ENCODE measurements at regions not wholly inside any gene's neighbourhood (a gene's known extent, or its start where the extent isn't known, plus 50 kb on each side); places are given as distances from the start of the nearest gene placed in this dataset.

DNA sequence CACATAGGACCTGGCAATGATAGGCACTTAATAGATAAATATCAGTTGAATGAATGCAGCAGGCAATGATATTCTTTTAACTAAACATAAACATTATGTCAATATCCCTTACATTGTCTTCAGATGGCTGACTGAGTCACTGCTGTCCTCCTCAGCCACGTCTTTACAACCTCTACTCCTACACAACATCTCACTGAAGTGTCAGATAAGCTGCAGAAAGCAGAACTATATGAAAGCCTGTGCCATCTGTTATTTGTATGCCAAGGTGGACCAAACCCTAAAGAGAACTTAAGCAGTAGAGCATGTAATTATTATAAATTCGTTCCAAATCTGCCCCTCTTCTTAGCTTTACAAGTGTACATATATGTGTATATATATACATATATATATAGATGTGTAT, 271.2 kb downstream of the RASEF start:
- H3K9ac ChIP-seq (ENCODE audit: low read depth in 2 of 2, low read length in 2 of 2) = no peak overlapping the region
- no peak overlapping the region for H3K4me3 ChIP-seq
- no peaks in the 10 kb centered on the region for H3K27me3 ChIP-seq
- H3K36me3 ChIP-seq = no peaks in the 10 kb centered on the region
- H3K4me1 ChIP-seq = no peaks in the 10 kb centered on the region
- no peak overlapping the region for H3K27ac ChIP-seq
- DNase-seq = no peak
- H3K9me3 ChIP-seq = no peaks in the 10 kb centered on the region
- intact Hi-C loops (cut with DNase I) = no loop called here
- TF ChIP-seq, protein P1, sequence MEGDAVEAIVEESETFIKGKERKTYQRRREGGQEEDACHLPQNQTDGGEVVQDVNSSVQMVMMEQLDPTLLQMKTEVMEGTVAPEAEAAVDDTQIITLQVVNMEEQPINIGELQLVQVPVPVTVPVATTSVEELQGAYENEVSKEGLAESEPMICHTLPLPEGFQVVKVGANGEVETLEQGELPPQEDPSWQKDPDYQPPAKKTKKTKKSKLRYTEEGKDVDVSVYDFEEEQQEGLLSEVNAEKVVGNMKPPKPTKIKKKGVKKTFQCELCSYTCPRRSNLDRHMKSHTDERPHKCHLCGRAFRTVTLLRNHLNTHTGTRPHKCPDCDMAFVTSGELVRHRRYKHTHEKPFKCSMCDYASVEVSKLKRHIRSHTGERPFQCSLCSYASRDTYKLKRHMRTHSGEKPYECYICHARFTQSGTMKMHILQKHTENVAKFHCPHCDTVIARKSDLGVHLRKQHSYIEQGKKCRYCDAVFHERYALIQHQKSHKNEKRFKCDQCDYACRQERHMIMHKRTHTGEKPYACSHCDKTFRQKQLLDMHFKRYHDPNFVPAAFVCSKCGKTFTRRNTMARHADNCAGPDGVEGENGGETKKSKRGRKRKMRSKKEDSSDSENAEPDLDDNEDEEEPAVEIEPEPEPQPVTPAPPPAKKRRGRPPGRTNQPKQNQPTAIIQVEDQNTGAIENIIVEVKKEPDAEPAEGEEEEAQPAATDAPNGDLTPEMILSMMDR (IDR thresholded peaks at IDR 0.05) = no peak

DNA sequence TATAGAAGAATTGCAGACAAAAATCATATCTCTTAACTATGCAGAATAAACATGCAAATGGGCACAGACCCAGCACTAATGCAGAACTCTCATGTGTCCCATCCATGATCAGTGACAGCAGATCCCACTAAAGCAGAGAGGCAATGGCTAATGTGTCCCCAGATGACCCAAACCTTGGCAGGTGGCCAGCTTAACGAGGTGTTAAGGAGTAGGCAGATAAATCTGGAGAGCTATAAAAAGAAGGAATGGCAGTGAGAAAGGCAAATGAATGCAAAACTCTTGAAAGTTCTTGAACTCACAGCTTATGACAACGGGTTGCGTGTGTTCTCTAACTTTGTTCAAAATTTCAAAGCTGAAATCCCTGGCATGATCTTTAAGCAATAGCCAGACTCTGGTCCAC, 265.4 kb downstream of the RASEF start:
- intact Hi-C loops (cut with DNase I) = no loop called here
- H3K36me3 ChIP-seq = no peaks in the 10 kb centered on the region
- peak; percentile 44 for DNase-seq
- TF ChIP-seq, protein P1 (IDR thresholded peaks at IDR 0.05) = no peak
- H3K27ac ChIP-seq = no peak overlapping the region
- no peak overlapping the region for H3K4me3 ChIP-seq
- H3K9me3 ChIP-seq = no peaks in the 10 kb centered on the region
- H3K27me3 ChIP-seq = no peaks in the 10 kb centered on the region
- H3K9ac ChIP-seq (ENCODE audit: low read depth in 2 of 2, low read length in 2 of 2) = no peak overlapping the region
- H3K4me1 ChIP-seq = no peaks in the 10 kb centered on the region

DNA sequence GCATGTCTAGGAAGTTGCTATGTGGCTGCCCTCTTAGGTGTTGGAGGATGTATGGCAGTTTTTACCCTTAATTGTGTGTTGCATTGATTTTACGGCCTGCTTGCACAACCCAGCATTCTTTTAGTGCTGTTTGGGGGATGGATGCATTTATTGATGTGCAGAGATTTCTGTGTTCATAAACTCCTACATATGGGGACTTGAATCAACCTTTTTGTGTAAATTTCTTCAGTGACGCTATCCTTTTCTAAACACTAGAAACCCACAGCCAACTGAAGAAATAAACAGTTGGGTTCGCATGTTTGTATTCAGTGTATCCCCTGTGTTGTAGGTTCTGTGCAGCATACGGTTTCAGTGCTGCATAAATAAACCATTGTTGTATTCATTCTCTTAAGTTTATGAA, 263.7 kb downstream of the RASEF start:
- no peak for DNase-seq
- Histone ChIP-seq H3K27me3 (no peaks in the 10 kb centered on the region), H3K27ac (no peak overlapping the region), H3K4me3 (no peak overlapping the region), H3K4me1 (no peaks in the 10 kb centered on the region), H3K9me3 (no peaks in the 10 kb centered on the region), H3K36me3 (no peaks in the 10 kb centered on the region), H3K9ac (ENCODE audit: low read depth in 2 of 2, low read length in 2 of 2) (no peak overlapping the region)
- intact Hi-C loops (cut with DNase I) = no loop called here
- TF ChIP-seq, protein P1 (IDR thresholded peaks at IDR 0.05) = no peak

DNA sequence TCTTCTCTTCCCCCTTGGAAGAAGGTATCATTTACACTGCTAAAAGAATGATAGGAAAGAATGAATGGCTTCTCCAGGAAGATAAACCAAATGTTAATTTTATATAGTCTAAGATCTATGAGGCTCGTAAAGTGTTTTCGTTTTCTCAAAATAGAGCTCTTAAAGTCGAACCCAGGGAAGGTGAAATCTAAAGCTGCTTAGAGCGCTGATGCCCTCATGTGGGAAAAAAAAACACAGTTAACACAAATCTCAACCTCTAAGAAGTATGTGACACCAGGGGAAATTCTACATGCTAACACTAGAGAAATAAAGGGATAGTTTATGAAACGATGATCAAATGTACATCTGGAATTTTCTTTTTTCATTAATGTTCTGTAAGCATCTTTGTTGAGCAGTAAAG, 257.9 kb downstream of the RASEF start:
- TF ChIP-seq, protein P1 (IDR thresholded peaks at IDR 0.05) = no peak
- H3K27me3 ChIP-seq = no peaks in the 10 kb centered on the region
- no peak overlapping the region for H3K27ac ChIP-seq
- H3K9ac ChIP-seq (ENCODE audit: low read depth in 2 of 2, low read length in 2 of 2) = no peak overlapping the region
- H3K4me1 ChIP-seq = no peaks in the 10 kb centered on the region
- no peaks in the 10 kb centered on the region for H3K36me3 ChIP-seq
- H3K4me3 ChIP-seq = no peak overlapping the region
- DNase-seq = no peak
- intact Hi-C loops (cut with DNase I) = no loop called here
- no peaks in the 10 kb centered on the region for H3K9me3 ChIP-seq

DNA sequence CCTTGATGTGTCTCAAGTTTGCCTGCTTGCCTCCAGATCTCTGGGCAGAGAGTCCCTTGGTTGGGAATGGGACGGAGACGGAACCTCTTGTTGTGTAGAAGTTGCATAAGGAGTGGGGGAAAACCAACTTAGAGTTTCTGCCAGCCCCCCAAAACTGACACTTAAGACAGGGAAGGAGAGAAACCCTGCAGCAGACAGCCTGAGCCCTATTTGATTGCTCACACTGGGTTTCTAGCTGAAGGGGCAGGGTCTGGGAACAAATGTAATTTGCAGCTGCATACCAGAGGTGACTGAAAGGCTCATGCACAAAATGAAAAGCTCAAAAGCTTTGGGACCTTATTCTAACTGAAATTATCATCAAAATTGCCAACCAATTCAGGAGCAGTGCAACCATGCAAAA, 254.5 kb downstream of the RASEF start:
- no peaks in the 10 kb centered on the region for H3K36me3 ChIP-seq
- H3K27ac ChIP-seq = no peak overlapping the region
- H3K9ac ChIP-seq (ENCODE audit: low read depth in 2 of 2, low read length in 2 of 2) = no peak overlapping the region
- DNase-seq = no peak
- no peaks in the 10 kb centered on the region for H3K4me1 ChIP-seq
- no peak overlapping the region for H3K4me3 ChIP-seq
- no peaks in the 10 kb centered on the region for H3K27me3 ChIP-seq
- intact Hi-C loops (cut with DNase I) = no loop called here
- no peaks in the 10 kb centered on the region for H3K9me3 ChIP-seq
- TF ChIP-seq, protein P1 (IDR thresholded peaks at IDR 0.05) = no peak

DNA sequence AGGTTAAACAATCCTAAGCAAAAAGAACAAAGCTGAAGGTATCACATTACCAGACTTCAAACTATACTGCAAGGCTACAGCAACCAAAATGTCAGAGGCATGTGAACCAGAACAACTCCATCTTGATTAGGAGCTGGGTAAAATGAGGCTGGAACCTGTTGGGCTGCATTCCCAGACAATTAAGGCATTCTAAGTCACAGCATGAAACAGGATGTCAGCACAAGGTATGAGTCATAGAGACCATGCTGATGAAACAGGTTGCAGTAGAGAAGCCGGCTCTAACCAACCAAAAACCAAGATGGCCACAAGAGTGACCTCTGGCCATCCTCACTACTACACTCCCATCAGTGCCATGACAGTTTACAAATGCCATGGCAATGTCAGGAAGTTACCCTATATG, 252.0 kb downstream of the RASEF start:
- H3K4me1 ChIP-seq = no peaks in the 10 kb centered on the region
- H3K4me3 ChIP-seq = no peak overlapping the region
- no peaks in the 10 kb centered on the region for H3K36me3 ChIP-seq
- no peaks in the 10 kb centered on the region for H3K27me3 ChIP-seq
- intact Hi-C loops (cut with DNase I) = no loop called here
- DNase-seq = no peak
- H3K9me3 ChIP-seq = no peaks in the 10 kb centered on the region
- no peak overlapping the region for H3K9ac ChIP-seq (ENCODE audit: low read depth in 2 of 2, low read length in 2 of 2)
- H3K27ac ChIP-seq = no peak overlapping the region
- TF ChIP-seq, protein P1 (IDR thresholded peaks at IDR 0.05) = no peak

All from colonic mucosa (tissue), 4 donors.